Astrocyte of the cerebellum (primary cell): ENCODE measurements at regions not wholly inside any gene's neighbourhood (a gene's known extent, or its start where the extent isn't known, plus 50 kb on each side); places are given as distances from the start of the nearest gene placed in this dataset.

Experiments
- DNase-seq: peaks from one replicate; pipeline ENCODE4 v3.0.0-alpha.2; 2011; ENCODE audit warnings: low read depth
- H3K4me3 ChIP-seq: 2 replicates; pipeline ENCODE4 v1.5.1; 2011; ENCODE audit warnings: mild to moderate bottlenecking, low read depth, low read length, moderate library complexity
- CTCF ChIP-seq: IDR thresholded peaks from 2 replicates; pipeline ENCODE4 v1.5.1; 2012; ENCODE audit warnings: low read length, low read depth, moderate library complexity, mild to moderate bottlenecking; ENCODE audit errors: missing control alignments
- in situ Hi-C: cut with HindIII; loops from 2 replicates; pipeline ENCODE4 v1.10.0; 2017; ENCODE audit warnings: low sequenced_read_pairs

- in situ Hi-C loops: no loop called here
Measured at GRCh38 chr17:52837492-52837891, 679.0 kb upstream of the CA10 start.

GRCh38 chr17:52831536-52831935 is 673.0 kb upstream of the CA10 start:
- in situ Hi-C loops: no loop called here
- TF ChIP-seq CTCF: no peak
- no peak for DNase-seq
- H3K4me3 ChIP-seq: no peak overlapping the region

More at GRCh38 chr17:52837492-52837891, 679.0 kb upstream of the CA10 start:
- DNase-seq: no peak
- TF ChIP-seq CTCF: no peak
- H3K4me3 ChIP-seq: no peak overlapping the region

- TF ChIP-seq CTCF: no peak
- no peak for DNase-seq
- in situ Hi-C loops: no loop called here
- no peak overlapping the region for H3K4me3 ChIP-seq
Measured at GRCh38 chr17:52828621-52829020, 670.1 kb upstream of the CA10 start.

- no peak overlapping the region for H3K4me3 ChIP-seq
- no peak for TF ChIP-seq CTCF
- no peak for DNase-seq
- in situ Hi-C loops: no loop called here
Measured at GRCh38 chr17:52827526-52827925, 669.0 kb upstream of the CA10 start.

- in situ Hi-C loops: no loop called here
- no peak for DNase-seq
- H3K4me3 ChIP-seq: no peak overlapping the region
- no peak for TF ChIP-seq CTCF
Measured at GRCh38 chr17:52824542-52824941, 666.0 kb upstream of the CA10 start.

- DNase-seq: no peak
- H3K4me3 ChIP-seq: no peak overlapping the region
- in situ Hi-C loops: no loop called here
- no peak for TF ChIP-seq CTCF
Measured at GRCh38 chr17:52823155-52823554, 664.6 kb upstream of the CA10 start.
